DMS 273 treated with DMSO at 0.1 percent for 48 hours (cell line): ENCODE measurements at regions not wholly inside any gene's neighbourhood (a gene's known extent, or its start where the extent isn't known, plus 50 kb on each side); places are given as distances from the start of the nearest gene placed in this dataset.

Source experiments
- DNase-seq: peaks from one replicate; lab custom pipeline; 2025; lab: John Stamatoyannopoulos, UW

- DNase-seq = no peak
Measured at GRCh38 chr3:127349501-127350171, 61.8 kb upstream of the PRR20G start.

DNA sequence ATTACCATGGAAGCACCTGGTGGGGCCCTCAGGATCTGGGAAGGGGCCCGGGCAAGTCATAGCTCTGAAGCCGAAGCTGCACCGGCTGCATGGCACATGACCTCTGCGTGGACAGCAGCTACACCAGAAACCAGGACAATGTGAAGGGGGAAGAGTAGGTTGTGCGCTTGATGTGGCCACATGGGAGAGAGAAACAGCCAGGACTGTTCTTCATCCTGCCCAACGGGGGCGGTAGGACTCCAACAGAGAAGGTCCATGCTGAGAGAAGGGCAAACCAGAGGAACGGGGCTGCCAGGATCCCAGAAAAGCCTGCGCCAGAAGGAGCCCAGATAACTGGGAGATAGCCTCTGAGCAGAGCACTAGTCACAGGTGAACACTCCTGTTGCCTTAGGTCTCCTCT is 54.9 kb upstream of the PRR20G start:
- DNase-seq = no peak

GRCh38 chr3:127339928-127340861 is 52.3 kb upstream of the PRR20G start:
- peak; percentile 96 for DNase-seq

DNA sequence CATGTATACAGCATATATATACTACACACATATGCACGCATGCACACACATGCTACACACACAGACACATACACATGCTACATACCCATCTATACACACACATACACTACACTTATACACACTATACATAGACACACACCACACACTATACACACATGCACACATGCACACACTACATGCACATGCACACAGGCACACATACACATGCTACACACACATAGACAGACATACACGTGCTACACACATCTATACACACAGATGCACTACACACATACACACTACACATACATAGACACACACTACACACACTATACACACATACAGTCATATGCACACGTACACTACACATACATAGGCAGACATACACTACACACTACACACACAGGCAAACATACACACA is 51.2 kb upstream of the PRR20G start:
- no peak for DNase-seq

DNA sequence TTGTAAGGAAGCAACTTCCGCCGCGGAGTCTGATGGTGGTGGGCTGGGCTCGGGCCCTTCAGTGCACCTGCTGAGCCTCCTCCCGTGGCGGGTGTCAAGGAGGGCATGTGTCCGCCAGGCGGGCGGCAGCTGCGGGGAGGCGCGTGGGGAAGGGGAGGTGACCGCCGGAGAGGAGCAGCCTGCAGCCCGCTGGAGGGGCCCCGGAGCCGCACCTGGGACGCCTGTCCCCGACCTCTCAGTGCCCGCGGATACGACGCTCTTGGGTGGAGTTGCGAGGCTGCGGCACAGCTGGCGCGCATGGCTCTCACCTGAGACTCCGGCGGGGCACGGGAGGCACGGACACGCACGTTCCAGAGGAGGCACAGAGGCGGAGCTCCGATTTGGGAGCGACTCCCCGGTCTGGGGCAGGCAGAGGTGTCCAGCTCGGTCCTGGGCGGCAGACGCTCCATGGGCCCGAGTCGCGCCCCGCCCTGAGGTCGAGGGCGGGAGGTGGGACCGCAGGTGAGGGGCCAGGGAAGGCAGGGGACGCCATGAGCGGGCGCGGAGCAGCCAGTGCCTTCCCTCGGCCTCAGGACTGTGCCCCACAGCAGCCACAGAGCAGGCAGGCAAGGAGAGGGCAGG is 50.2 kb upstream of the PRR20G start:
- no peak for DNase-seq
